Astrocyte (in vitro differentiated cells and primary cell): ENCODE measurements at regions not wholly inside any gene's neighbourhood (a gene's known extent, or its start where the extent isn't known, plus 50 kb on each side); places are given as distances from the start of the nearest gene placed in this dataset.
"Not testable (repeated sequence)": the region's sequence is repeated elsewhere in the genome, so short reads cannot be mapped to it uniquely, and the experiment has no call there.

Source experiments
- DNase-seq: peaks from one replicate; pipeline ENCODE4 v3.0.0-alpha.2; 2010; ENCODE audit warnings: low read depth
- FAIRE-seq: peaks from 2 replicates; lab custom pipeline; 2011; peaks lifted over from hg19 to GRCh38; lab: Jason Lieb, UNC
- H2AFZ ChIP-seq: 2 replicates; pipeline ENCODE4 v1.6.0; 2012; ENCODE audit warnings: low read depth, low read length, inconsistent platforms
- H3K27ac ChIP-seq: 2 replicates; pipeline ENCODE4 v1.5.1; 2011; ENCODE audit warnings: low read depth, low read length, inconsistent platforms
- H3K27me3 ChIP-seq: 2 replicates; pipeline ENCODE4 v1.6.0; 2011; ENCODE audit warnings: low read length, inconsistent platforms; ENCODE audit not compliant: insufficient read depth
- H3K36me3 ChIP-seq: 2 replicates; pipeline ENCODE4 v1.5.1; 2011; ENCODE audit warnings: low read length, inconsistent platforms; ENCODE audit not compliant: insufficient read depth
- H3K4me1 ChIP-seq: 2 replicates; pipeline ENCODE4 v1.5.1; 2011; ENCODE audit warnings: low read length, inconsistent platforms; ENCODE audit not compliant: insufficient read depth
- H3K4me2 ChIP-seq: 2 replicates; pipeline ENCODE4 v1.6.0; 2012; ENCODE audit warnings: low read length, inconsistent platforms
- H3K4me3 ChIP-seq: 2 replicates; pipeline ENCODE4 v1.5.1; 2011; ENCODE audit warnings: low read depth, mild to moderate bottlenecking, low read length, inconsistent platforms; ENCODE audit not compliant: insufficient read depth
- H3K79me2 ChIP-seq: 2 replicates; pipeline ENCODE4 v1.6.0; 2012; ENCODE audit warnings: mild to moderate bottlenecking, low read length, inconsistent platforms; ENCODE audit not compliant: insufficient read depth
- H3K9ac ChIP-seq: 2 replicates; pipeline ENCODE4 v1.6.0; 2012; ENCODE audit warnings: mild to moderate bottlenecking, low read length, inconsistent platforms
- H3K9me3 ChIP-seq: 2 replicates; pipeline ENCODE4 v1.5.1; 2012; ENCODE audit warnings: low read depth, mild to moderate bottlenecking, low read length, inconsistent platforms; ENCODE audit not compliant: insufficient read depth
- H4K20me1 ChIP-seq: 2 replicates; pipeline ENCODE4 v1.6.0; 2012; ENCODE audit warnings: low read length, inconsistent platforms; ENCODE audit not compliant: insufficient read depth
- H3K27ac Mint-ChIP-seq: one replicate; pipeline ENCODE4 v1.8.0; 2021; ENCODE audit warnings: mild to moderate bottlenecking, mixed read lengths; ENCODE audit not compliant: unreplicated experiment
- H3K27me3 Mint-ChIP-seq: one replicate; pipeline ENCODE4 v1.8.0; 2021; ENCODE audit warnings: low read depth, mixed read lengths; ENCODE audit not compliant: unreplicated experiment
- H3K36me3 Mint-ChIP-seq: one replicate; pipeline ENCODE4 v1.8.0; 2021; ENCODE audit warnings: low read depth, mixed read lengths; ENCODE audit not compliant: unreplicated experiment
- H3K4me1 Mint-ChIP-seq: one replicate; pipeline ENCODE4 v1.8.0; 2021; ENCODE audit warnings: low read depth, mixed read lengths; ENCODE audit not compliant: unreplicated experiment
- H3K4me3 Mint-ChIP-seq: one replicate; pipeline ENCODE4 v1.8.0; 2021; ENCODE audit warnings: mild to moderate bottlenecking, moderate library complexity, mixed read lengths; ENCODE audit not compliant: unreplicated experiment
- H3K9me3 Mint-ChIP-seq: one replicate; pipeline ENCODE4 v1.8.0; 2021; ENCODE audit warnings: mild to moderate bottlenecking, mixed read lengths; ENCODE audit not compliant: unreplicated experiment
- EZH2 ChIP-seq: IDR thresholded peaks from 2 replicates; pipeline ENCODE4 v1.6.1; 2012; ENCODE audit warnings: mild to moderate bottlenecking, low read length, inconsistent platforms; ENCODE audit not compliant: insufficient read depth
- TF ChIP-seq, protein P1 (sequence below): IDR thresholded peaks from 2 replicates; pipeline ENCODE4 v1.5.1; 2011; ENCODE audit warnings: low read depth, mild to moderate bottlenecking, inconsistent platforms, low read length, moderate library complexity; ENCODE audit not compliant: insufficient read depth

DNA sequence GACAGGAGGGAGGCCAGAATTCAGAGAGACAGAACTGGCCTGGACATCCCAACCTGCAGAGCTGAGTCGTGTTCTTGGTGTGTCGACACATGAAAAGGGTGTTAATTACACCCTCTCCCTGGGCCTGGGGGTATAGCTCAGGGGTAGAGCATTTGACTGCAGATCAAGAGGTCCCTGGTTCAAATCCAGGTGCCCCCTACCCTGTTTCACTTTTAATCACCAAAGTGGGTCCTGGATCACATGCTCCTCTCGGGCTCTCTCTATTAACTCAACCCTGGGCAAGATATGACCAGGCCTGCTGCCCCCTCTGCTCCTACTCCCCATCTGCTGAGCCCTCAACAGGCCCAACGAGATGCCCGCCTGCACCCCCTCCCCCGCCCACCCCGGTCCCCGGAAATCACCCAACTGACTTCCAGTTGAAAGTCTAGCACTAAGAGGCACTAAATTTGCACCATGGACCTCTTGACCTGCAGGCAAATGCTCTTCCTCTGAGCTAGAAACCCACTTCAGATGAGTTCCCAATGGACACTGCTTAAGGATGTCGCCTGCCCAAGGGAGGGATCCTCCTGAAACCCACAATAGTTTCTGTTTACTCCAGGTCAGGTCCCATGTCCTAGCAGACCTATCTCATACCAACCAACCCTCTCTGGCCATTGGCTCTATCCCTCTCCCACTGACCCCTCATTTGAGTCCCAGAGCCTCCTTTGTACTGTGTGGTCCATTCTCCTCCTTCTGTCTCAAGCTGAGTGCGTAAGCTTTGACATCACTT, 137.6 kb downstream of the ZNF467 start:
- no peaks in the 10 kb centered on the region for H3K9me3 Mint-ChIP-seq
- no peak for DNase-seq

DNA sequence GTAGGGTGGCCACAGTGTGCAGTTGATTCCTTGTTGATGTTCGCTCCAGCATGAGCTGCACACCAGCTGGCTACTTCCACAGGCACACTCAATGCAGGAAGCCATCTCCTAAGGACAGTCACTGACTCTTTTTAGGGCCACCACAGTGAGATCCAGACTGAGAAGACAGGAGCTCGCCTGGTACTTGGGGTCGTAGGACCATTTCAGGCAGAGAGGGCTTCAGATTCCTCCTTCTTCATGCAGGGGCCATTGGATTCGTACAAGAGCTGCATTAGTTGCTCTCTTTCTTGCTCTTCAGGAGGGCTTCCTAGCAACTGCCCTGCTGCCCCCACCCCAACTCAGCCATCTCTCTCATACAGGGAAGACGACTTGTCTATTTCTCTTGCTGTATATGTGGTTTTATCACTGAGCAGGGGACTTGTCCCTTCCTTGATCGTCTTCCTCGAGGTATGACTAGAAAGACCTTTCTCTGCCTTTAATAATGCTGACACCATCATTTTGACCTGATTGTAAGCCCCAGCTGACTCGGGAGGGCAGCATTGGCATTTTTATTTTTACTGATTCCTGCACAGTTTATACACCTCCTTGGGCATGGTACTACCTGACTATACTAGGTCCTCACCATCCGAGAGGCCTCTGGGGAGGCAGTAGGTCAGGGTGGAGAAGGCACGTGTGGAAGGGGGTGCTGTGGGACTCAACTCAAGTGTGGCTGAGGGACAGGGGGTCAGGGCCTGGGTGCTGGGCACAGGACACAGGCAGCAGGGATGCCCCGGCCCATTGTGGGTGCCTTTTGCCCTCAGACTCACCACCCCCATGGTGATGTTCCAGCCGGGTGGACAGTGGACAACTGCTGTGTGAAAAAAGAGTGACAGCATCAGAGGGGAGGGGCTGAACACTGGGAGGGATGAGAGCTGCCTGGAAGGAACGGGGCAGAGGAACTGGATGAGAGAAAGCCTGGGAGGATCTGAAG, 136.7 kb upstream of the ZNF746 start:
- peaks cover 9% of the 10 kb centered on the region for H3K27me3 ChIP-seq
- no peak for DNase-seq
- Mint-ChIP-seq H3K9me3 (no peaks in the 10 kb centered on the region), H3K4me1 (no peaks in the 10 kb centered on the region), H3K36me3 (no peaks in the 10 kb centered on the region), H3K27ac (no peak overlapping the region), H3K27me3 (peaks cover 27% of the 10 kb centered on the region), H3K4me3 (no peak overlapping the region)
- FAIRE-seq: no peak
- H3K9ac ChIP-seq: no peak overlapping the region
- no peaks in the 10 kb centered on the region for H3K36me3 ChIP-seq
- H3K27ac ChIP-seq: no peak overlapping the region
- TF ChIP-seq, protein P1, sequence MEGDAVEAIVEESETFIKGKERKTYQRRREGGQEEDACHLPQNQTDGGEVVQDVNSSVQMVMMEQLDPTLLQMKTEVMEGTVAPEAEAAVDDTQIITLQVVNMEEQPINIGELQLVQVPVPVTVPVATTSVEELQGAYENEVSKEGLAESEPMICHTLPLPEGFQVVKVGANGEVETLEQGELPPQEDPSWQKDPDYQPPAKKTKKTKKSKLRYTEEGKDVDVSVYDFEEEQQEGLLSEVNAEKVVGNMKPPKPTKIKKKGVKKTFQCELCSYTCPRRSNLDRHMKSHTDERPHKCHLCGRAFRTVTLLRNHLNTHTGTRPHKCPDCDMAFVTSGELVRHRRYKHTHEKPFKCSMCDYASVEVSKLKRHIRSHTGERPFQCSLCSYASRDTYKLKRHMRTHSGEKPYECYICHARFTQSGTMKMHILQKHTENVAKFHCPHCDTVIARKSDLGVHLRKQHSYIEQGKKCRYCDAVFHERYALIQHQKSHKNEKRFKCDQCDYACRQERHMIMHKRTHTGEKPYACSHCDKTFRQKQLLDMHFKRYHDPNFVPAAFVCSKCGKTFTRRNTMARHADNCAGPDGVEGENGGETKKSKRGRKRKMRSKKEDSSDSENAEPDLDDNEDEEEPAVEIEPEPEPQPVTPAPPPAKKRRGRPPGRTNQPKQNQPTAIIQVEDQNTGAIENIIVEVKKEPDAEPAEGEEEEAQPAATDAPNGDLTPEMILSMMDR: no peak
- TF ChIP-seq EZH2: no peak
- no peaks in the 10 kb centered on the region for H3K79me2 ChIP-seq
- H3K4me1 ChIP-seq: no peaks in the 10 kb centered on the region
- no peaks in the 10 kb centered on the region for H3K9me3 ChIP-seq
- H4K20me1 ChIP-seq: no peaks in the 10 kb centered on the region
- no peak overlapping the region for H3K4me3 ChIP-seq
- H2AFZ ChIP-seq: no peak overlapping the region
- no peak overlapping the region for H3K4me2 ChIP-seq

More for the DNA sequence above, 137.6 kb downstream of the ZNF467 start:
- Histone ChIP-seq H3K4me3 (no peak overlapping the region), H3K4me1 (no peaks in the 10 kb centered on the region), H3K27me3 (peaks cover 2% of the 10 kb centered on the region), H3K9me3 (no peaks in the 10 kb centered on the region), H2AFZ (no peak overlapping the region), H3K9ac (no peak overlapping the region), H3K27ac (no peak overlapping the region), H3K4me2 (no peak overlapping the region), H3K79me2 (no peaks in the 10 kb centered on the region), H4K20me1 (no peaks in the 10 kb centered on the region), H3K36me3 (no peaks in the 10 kb centered on the region)
- no peaks in the 10 kb centered on the region for H3K36me3 Mint-ChIP-seq
- no peak overlapping the region for H3K27ac Mint-ChIP-seq
- H3K27me3 Mint-ChIP-seq: peaks cover 29% of the 10 kb centered on the region
- FAIRE-seq: no peak
- no peak overlapping the region for H3K4me3 Mint-ChIP-seq
- TF ChIP-seq, protein P1: no peak
- TF ChIP-seq EZH2: no peak
- H3K4me1 Mint-ChIP-seq: no peaks in the 10 kb centered on the region

DNA sequence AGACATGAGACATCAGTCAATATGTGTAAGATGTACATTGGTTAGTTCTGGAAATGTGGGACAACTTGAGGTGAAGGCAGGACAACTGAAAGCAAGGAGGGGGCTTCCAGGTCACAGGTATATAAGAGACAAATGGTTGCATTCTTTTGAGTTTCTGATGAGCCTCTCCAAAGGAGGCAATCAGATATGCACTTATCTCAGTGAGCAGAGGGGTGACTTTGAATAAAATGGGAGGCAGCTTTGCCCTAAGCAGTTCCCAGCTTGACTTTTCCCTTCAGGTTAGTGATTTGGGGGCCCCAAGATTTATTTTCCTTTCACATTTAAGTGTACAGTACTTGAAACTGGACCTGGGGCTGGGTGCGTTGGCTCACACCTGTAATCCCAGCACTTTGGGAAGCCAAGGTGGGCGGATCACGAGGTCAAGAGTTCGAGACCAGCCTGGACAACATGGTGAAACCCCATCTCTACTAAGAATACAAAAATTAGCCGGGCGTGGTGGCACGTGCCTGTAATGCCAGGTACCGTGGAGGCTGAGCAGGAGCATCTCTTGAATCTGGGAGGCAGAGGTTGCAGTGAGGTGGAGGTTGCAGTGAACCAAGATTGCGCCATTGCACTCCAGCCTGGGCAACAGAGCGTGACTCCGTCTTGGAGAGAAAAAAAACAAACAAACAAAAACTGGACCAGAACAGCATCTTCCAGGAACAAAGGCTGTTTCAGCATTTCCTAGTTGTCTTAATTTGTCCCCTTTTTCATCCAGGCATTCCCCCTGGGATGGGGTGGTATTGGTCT, 130.9 kb upstream of the ZNF746 start:
- H3K36me3 Mint-ChIP-seq, H4K20me1 ChIP-seq, H2AFZ ChIP-seq, H3K36me3 ChIP-seq, H3K9ac ChIP-seq, H3K4me2 ChIP-seq, H3K27ac Mint-ChIP-seq, H3K9me3 ChIP-seq, H3K27ac ChIP-seq, H3K4me3 Mint-ChIP-seq, H3K4me1 ChIP-seq, DNase-seq, FAIRE-seq, H3K4me3 ChIP-seq, H3K4me1 Mint-ChIP-seq, H3K9me3 Mint-ChIP-seq: not testable (repeated sequence)
- Histone ChIP-seq H3K27me3 (peaks cover 10% of the 10 kb centered on the region), H3K79me2 (peaks cover 10% of the 10 kb centered on the region)
- peaks cover 21% of the 10 kb centered on the region for H3K27me3 Mint-ChIP-seq
